HG03095 (cell line): ENCODE measurements at regions not wholly inside any gene's neighbourhood (a gene's known extent, or its start where the extent isn't known, plus 50 kb on each side); places are given as distances from the start of the nearest gene placed in this dataset.

Source experiments
- ATAC-seq: cut with Tn5 transposase; IDR thresholded peaks from one replicate; pipeline ENCODE4 v1.9.1; 2021; ENCODE audit warnings: moderate library complexity; ENCODE audit not compliant: unreplicated experiment

- ATAC-seq = no peak
Observed at GRCh38 chr1:177354247-177354646, 183.5 kb downstream of the BRINP2 start.

GRCh38 chr1:177351361-177352108, 180.8 kb downstream of the BRINP2 start:
- ATAC-seq = no peak

GRCh38 chr1:177346790-177347359, 176.1 kb downstream of the BRINP2 start:
- no peak for ATAC-seq

- ATAC-seq = no peak
Observed at GRCh38 chr1:177343445-177343844, 172.7 kb downstream of the BRINP2 start.

DNA sequence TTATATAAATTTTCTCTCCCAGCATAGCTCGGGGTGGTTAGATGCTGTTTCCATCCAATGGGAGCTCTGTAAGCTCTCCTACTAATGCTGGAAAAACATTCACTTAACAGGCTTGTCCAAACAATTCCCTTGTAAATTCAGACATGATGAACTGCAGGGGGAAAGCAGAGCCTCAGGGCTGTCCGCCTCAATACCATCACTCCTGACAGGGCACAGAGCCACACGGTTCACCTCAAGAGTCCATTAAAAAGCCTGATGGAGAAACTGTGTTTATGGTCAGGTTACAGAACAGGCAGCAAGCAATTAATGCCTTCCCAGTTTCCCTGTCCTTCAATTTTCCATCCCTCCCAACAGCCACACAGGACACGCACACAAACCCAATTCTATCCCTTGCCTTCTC, 171.0 kb downstream of the BRINP2 start:
- no peak for ATAC-seq

DNA sequence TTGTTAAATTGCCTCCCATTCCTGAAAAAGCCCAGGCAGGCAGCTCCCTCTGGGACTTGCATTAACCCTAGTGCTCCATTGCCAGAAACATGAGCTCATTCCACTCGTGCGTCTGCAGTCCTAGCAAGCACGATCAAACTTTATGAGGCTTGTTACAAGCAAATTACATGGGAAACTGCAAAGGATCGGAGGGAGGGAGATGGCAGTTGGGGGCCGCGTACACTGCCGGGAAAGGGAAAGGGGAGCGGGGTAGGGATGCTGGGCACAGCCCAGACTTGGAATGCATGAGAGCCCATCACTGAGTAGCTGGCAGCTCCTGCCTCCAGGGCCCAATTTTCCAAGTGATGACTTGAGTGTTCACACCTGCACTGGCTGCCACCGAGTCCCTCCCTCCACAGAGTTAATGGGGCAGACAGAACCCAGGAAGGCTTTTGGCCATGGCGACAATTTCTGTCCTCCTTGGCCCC, 169.9 kb downstream of the BRINP2 start:
- ATAC-seq = no peak

DNA sequence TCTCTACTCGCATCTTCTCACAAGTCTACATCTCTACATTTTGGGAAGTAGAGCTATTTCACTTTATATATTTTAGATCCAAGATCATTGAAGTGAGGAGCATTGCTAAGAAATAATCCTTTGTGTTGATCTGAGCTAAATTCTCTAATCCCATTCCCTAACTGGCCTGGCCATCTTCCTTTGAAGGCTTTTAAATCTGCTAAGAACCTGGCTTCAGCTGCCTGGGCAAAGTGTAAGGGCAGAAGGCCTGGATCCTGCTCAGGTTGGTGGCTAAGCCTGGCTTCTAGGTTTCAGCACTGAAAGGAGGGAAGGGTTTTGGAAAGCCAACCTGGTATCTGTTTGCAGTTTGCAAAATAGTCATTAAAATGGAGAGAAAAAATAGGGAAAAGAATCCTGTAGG, 167.6 kb downstream of the BRINP2 start:
- ATAC-seq = no peak

DNA sequence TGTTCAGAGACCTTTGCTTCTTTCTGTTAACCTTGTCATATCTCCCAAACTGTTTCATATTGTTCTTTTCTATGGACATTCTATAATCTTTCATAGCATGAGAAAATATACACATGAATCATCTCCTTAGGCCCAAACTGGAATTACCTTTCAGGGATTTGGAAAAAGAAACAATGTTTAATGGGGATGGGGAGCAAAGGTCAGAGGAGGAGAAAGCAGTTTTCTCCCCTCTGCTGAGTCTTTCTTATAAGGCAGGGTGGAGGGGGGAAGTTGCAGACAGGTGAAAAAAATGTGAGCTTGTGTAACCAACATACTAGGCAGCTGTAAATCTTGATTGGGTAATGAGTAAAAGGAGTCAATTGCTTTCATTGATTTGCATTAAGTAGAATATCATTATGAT, 164.1 kb downstream of the BRINP2 start:
- no peak for ATAC-seq

DNA sequence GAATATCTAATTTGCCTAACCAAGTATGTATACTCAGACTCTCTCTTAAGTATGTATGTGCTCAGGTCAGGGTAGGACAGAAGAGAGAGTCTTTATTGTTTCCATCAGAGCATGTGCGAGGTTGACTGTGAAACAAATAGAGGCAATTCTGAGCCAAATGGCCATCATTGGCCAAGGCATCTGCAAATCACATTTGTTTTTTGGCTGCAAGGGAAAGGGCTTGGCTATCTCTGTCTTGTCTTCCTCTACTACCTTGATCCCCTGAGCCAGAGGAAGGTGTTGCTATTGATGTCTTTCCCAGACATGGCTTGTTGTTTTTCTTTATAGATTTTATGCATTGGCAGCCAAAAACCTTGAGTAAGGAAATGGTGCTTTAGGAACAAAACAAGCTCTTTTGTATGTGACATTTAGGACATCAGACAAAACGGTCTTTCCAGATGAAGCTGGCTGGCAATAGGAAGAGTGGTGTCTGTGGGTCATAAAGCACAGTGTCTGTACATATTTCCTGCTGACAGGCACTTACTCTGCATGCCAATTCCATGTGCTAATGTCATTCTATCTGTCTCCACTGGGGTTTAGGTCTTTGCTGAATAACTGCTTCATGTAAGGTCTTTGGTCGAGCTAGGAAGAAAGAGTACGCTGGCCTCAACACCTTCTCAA, 163.3 kb downstream of the BRINP2 start:
- ATAC-seq = no peak
